ENCODE measurements at regions not wholly inside any gene's neighbourhood (a gene's known extent, or its start where the extent isn't known, plus 50 kb on each side); places are given as distances from the start of the nearest gene placed in this dataset.

GRCh38 chr2:160550048-160550447, 56.4 kb upstream of the RBMS1 start:
- H3K36me3 Mint-ChIP-seq, result no peaks in the 10 kb centered on the region
- no peak overlapping the region for H3K4me3 Mint-ChIP-seq
- no peaks in the 10 kb centered on the region for H3K9me3 Mint-ChIP-seq
- no peak overlapping the region for H3K27ac Mint-ChIP-seq
- no peaks in the 10 kb centered on the region for H3K27me3 Mint-ChIP-seq
- H3K4me1 Mint-ChIP-seq, result peaks cover 4% of the 10 kb centered on the region
- DNase-seq, result no peak

GRCh38 chr2:160551259-160551658, 57.7 kb upstream of the RBMS1 start:
- Mint-ChIP-seq H3K27ac (no peak overlapping the region), H3K4me3 (no peak overlapping the region), H3K36me3 (no peaks in the 10 kb centered on the region), H3K27me3 (no peaks in the 10 kb centered on the region), H3K9me3 (no peaks in the 10 kb centered on the region), H3K4me1 (peaks cover 4% of the 10 kb centered on the region)
- no peak for DNase-seq

DNA sequence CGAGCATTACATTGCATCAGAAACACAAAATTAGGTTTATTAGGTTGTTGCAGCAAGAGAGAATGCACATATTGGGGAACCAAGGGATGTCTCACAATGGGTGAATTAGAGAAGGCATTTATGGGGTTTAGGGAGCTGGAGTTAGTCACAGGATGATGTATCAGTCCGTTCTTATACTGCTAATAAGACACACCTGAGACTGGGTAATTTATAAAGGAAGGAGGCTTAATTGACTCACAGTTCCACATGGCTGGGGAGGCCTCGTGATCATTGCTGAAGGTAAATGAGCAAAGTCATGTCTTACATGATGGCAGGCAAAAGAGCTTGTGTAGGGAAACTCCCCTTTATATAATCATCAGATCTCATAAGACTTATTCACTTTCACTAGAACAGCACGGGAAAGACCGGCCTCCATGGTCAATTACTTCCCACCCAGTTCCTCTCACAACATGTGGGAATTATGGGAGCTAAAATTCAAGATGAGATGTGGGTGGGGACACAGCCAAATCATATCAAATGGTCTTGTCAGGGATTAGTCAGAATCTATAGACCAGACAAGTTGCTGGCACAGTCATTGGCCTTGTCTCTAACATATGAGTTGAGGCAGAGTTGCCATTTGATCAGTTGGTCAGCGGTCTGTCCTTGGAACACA, 61.9 kb upstream of the RBMS1 start:
- no peaks in the 10 kb centered on the region for H3K27me3 Mint-ChIP-seq
- no peak overlapping the region for H3K27ac Mint-ChIP-seq
- H3K4me1 Mint-ChIP-seq, result peaks cover 4% of the 10 kb centered on the region
- peaks cover 5% of the 10 kb centered on the region for H3K9me3 Mint-ChIP-seq
- no peak overlapping the region for H3K4me3 Mint-ChIP-seq
- no peaks in the 10 kb centered on the region for H3K36me3 Mint-ChIP-seq
- DNase-seq, result no peak

GRCh38 chr2:160557903-160558302, 64.3 kb upstream of the RBMS1 start:
- H3K4me1 Mint-ChIP-seq, result no peaks in the 10 kb centered on the region
- H3K27ac Mint-ChIP-seq, result no peak overlapping the region
- DNase-seq, result no peak
- no peaks in the 10 kb centered on the region for H3K27me3 Mint-ChIP-seq
- no peaks in the 10 kb centered on the region for H3K36me3 Mint-ChIP-seq
- H3K9me3 Mint-ChIP-seq, result peaks cover 5% of the 10 kb centered on the region
- H3K4me3 Mint-ChIP-seq, result no peak overlapping the region

GRCh38 chr2:160558531-160558930, 64.9 kb upstream of the RBMS1 start:
- no peak for DNase-seq
- Mint-ChIP-seq H3K36me3 (no peaks in the 10 kb centered on the region), H3K4me3 (no peak overlapping the region), H3K4me1 (no peaks in the 10 kb centered on the region), H3K9me3 (peaks cover 5% of the 10 kb centered on the region), H3K27ac (no peak overlapping the region), H3K27me3 (no peaks in the 10 kb centered on the region)

DNA sequence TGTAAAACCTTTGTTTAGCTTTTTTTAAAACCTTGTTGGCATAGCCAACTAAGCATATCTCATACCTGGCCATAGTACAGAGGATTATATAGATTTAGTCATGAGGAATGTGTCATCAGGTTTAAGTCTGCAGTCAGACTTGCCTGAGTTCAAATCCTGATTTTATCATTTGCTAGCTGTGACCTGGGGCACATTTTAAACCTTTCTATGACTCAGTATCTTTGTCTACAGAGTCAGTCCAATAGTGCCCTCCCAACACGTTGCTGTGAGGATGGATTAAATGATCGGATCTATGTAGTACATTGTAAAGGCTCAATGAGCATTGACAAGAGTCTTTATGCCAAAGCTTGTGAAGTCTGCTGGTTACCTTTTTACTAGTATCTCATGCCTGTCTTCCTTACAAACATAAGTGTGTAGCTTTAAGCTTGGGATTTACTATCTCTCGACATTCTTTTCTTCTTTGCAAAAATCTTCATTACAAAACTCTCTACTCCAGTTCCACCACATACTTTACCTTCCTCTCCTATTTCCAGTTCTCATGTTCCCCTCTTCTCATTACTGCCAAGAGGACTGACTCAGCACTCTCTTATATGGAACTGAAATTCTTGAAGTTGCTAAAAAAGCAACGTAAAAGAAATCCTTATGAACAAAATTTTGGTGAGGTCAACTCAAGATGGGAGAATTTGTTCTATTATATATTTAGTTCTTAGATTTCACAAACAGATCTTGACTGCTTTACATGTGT, 68.1 kb upstream of the RBMS1 start:
- Mint-ChIP-seq H3K27ac (no peak overlapping the region), H3K36me3 (no peaks in the 10 kb centered on the region), H3K27me3 (no peaks in the 10 kb centered on the region), H3K4me1 (peaks cover 15% of the 10 kb centered on the region), H3K9me3 (peaks cover 5% of the 10 kb centered on the region), H3K4me3 (no peak overlapping the region)
- no peak for DNase-seq

- Mint-ChIP-seq H3K27ac (no peak overlapping the region), H3K27me3 (no peaks in the 10 kb centered on the region), H3K9me3 (peaks cover under 1% of the 10 kb centered on the region), H3K36me3 (no peaks in the 10 kb centered on the region), H3K4me1 (peaks cover 15% of the 10 kb centered on the region), H3K4me3 (no peak overlapping the region)
- no peak for DNase-seq
Observed at GRCh38 chr2:160562730-160563129, 69.1 kb upstream of the RBMS1 start.

DNA sequence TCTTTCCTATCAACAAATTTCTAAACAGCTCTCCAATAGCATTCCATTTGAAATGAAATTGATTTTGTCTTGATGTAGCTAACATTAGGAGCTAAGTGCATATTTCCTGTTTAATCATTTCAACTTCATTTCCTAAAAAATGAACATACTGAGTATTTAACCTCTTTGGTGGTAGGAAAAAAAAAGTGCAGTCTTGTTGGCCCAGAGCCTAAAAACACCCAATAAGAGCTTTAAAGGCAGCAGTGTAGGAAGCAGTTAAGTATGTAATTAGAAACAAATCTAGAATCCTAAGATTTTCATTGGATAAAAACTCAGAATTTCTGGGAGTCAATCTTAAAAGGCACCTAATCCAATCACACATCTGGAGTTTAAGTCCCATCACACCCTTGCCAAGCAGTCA, 71.0 kb upstream of the RBMS1 start:
- no peaks in the 10 kb centered on the region for H3K9me3 Mint-ChIP-seq
- H3K27ac Mint-ChIP-seq, result no peak overlapping the region
- no peaks in the 10 kb centered on the region for H3K27me3 Mint-ChIP-seq
- no peak overlapping the region for H3K4me3 Mint-ChIP-seq
- H3K36me3 Mint-ChIP-seq, result no peaks in the 10 kb centered on the region
- DNase-seq, result no peak
- peaks cover 15% of the 10 kb centered on the region for H3K4me1 Mint-ChIP-seq

- Mint-ChIP-seq H3K36me3 (no peaks in the 10 kb centered on the region), H3K9me3 (no peaks in the 10 kb centered on the region), H3K4me1 (peaks cover 15% of the 10 kb centered on the region), H3K27me3 (no peaks in the 10 kb centered on the region), H3K4me3 (no peak overlapping the region), H3K27ac (no peak overlapping the region)
- no peak for DNase-seq
Observed at GRCh38 chr2:160565099-160565845, 71.7 kb upstream of the RBMS1 start.

- no peak for DNase-seq
- no peaks in the 10 kb centered on the region for H3K36me3 Mint-ChIP-seq
- peaks cover 15% of the 10 kb centered on the region for H3K4me1 Mint-ChIP-seq
- no peak overlapping the region for H3K27ac Mint-ChIP-seq
- H3K9me3 Mint-ChIP-seq, result no peaks in the 10 kb centered on the region
- H3K4me3 Mint-ChIP-seq, result no peak overlapping the region
- no peaks in the 10 kb centered on the region for H3K27me3 Mint-ChIP-seq
Observed at GRCh38 chr2:160566717-160567116, 73.1 kb upstream of the RBMS1 start.

DNA sequence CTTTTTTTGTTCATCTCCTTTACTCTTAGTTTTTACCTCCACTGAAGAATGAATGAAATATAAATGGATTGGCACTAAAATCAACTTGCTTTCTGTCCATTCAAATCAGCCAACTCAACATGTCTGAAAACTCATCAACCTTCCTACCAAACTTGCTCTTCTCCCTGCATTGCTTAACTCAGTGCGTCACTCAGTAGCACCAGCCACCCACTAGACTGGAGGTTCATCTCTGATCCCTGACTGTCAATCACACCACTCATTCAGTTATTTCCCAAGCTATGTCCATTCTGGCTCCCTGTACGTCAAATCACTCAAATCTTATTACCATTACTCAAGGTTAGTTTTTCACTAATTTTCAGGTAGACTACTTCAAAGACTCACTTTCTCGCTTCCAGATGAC, 75.2 kb upstream of the RBMS1 start:
- Mint-ChIP-seq H3K4me3 (no peak overlapping the region), H3K36me3 (no peaks in the 10 kb centered on the region), H3K9me3 (peaks cover 6% of the 10 kb centered on the region), H3K4me1 (peaks cover 15% of the 10 kb centered on the region), H3K27ac (no peak overlapping the region), H3K27me3 (no peaks in the 10 kb centered on the region)
- no peak for DNase-seq

GRCh38 chr2:160570376-160570775, 76.8 kb upstream of the RBMS1 start:
- no peak for DNase-seq
- H3K9me3 Mint-ChIP-seq, result peaks cover 6% of the 10 kb centered on the region
- H3K27me3 Mint-ChIP-seq, result no peaks in the 10 kb centered on the region
- peaks cover 4% of the 10 kb centered on the region for H3K4me1 Mint-ChIP-seq
- H3K4me3 Mint-ChIP-seq, result no peak overlapping the region
- H3K36me3 Mint-ChIP-seq, result no peaks in the 10 kb centered on the region
- no peak overlapping the region for H3K27ac Mint-ChIP-seq

DNA sequence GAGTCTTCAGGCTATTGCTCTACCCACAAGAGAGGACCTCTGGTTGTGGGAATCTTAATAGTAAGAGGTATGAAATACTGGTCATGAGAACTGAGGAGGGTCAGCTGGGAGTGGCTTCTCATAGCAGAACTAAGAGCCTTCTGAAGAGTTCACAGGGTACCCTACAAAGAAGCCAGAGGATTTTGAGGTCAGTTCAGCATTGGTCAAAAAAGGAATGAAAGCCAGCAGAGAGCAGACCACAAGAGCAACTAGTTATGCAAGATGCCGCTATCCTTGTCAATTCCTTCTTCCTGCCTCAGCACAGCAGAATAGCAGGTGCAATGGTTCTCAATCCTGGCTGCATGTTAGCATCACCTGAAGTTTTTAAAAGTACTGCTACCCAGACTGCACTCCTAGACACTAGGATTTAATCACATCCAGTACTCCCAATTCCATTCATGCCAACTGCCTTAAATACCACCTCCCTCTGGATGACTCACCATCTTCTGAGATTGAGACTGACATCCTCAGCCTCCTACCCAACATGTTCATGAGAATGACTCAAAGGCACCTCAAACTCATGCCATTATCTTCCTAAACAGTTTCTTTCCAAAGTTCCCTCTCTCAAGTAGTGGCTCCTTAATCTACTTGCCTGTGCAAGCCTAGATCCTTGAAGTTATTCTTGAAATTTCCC, 81.0 kb upstream of the RBMS1 start:
- Mint-ChIP-seq H3K9me3 (peaks cover 6% of the 10 kb centered on the region), H3K4me3 (no peak overlapping the region), H3K36me3 (no peaks in the 10 kb centered on the region), H3K27me3 (no peaks in the 10 kb centered on the region), H3K4me1 (no peaks in the 10 kb centered on the region), H3K27ac (no peak overlapping the region)
- no peak for DNase-seq

GRCh38 chr2:160575368-160575767, 81.8 kb upstream of the RBMS1 start:
- Mint-ChIP-seq H3K27ac (no peak overlapping the region), H3K27me3 (no peaks in the 10 kb centered on the region), H3K9me3 (peaks cover 6% of the 10 kb centered on the region), H3K36me3 (no peaks in the 10 kb centered on the region), H3K4me1 (no peaks in the 10 kb centered on the region), H3K4me3 (no peak overlapping the region)
- no peak for DNase-seq

DNA sequence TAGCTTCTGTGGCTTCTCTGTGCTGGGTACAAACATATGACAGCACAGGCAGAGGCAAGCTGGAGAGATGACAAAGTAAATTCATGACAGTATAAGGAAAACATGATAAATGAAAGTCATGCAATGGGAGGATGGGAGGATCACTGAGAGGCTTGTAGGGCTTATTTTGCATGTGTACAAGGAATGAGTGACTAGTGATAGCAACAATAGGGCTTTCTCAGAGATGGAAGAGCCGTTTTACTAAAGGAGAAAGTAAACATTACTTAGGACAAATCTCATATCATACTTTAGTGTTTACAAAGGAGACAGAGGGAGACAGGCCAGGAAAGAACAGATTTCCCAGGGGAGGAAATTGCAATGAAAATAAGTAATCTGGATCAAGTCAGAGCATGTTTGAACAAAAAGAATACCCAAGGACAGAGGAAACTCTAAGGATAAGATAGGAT, 82.5 kb upstream of the RBMS1 start:
- no peaks in the 10 kb centered on the region for H3K27me3 Mint-ChIP-seq
- H3K27ac Mint-ChIP-seq, result no peak overlapping the region
- no peaks in the 10 kb centered on the region for H3K36me3 Mint-ChIP-seq
- H3K9me3 Mint-ChIP-seq, result peaks cover 6% of the 10 kb centered on the region
- no peak for DNase-seq
- H3K4me1 Mint-ChIP-seq, result no peaks in the 10 kb centered on the region
- H3K4me3 Mint-ChIP-seq, result no peak overlapping the region
